Mesenchymal stem cell (in vitro differentiated cells and primary cell): ENCODE measurements at regions not wholly inside any gene's neighbourhood (a gene's known extent, or its start where the extent isn't known, plus 50 kb on each side); places are given as distances from the start of the nearest gene placed in this dataset.

ENCODE experiments used
- DNase-seq: peaks from one replicate; pipeline ENCODE4 v3.0.0-alpha.2; 2013
- H2AFZ ChIP-seq: one replicate; pipeline ENCODE4 v1.6.1; 2013; ENCODE audit warnings: low read depth, mild to moderate bottlenecking, control low read depth, inconsistent platforms, low read length, moderate library complexity
- H2AK5ac ChIP-seq: 2 replicates; pipeline ENCODE4 v1.6.1; 2013; ENCODE audit warnings: low read length, moderate library complexity, mild to moderate bottlenecking, inconsistent platforms; ENCODE audit not compliant: severe bottlenecking
- H2BK120ac ChIP-seq: one replicate; pipeline ENCODE4 v1.6.1; 2013; ENCODE audit warnings: low read depth, mild to moderate bottlenecking, inconsistent platforms, low read length, moderate library complexity
- H2BK12ac ChIP-seq, 2 experiments: one replicate each; pipeline ENCODE4 v1.6.1; 2013; ENCODE audit warnings: inconsistent platforms in 2 of 2, low read length in 2 of 2, mild to moderate bottlenecking in 2 of 2, moderate library complexity in 2 of 2, control low read depth in 1 of 2
- H2BK15ac ChIP-seq: one replicate; pipeline ENCODE4 v1.6.1; 2013; ENCODE audit warnings: mild to moderate bottlenecking, low read depth, inconsistent platforms; ENCODE audit not compliant: poor library complexity, severe bottlenecking
- H2BK5ac ChIP-seq: 2 replicates; pipeline ENCODE4 v1.6.1; 2013; ENCODE audit warnings: low read depth, mild to moderate bottlenecking, low read length, control low read depth, inconsistent platforms; ENCODE audit not compliant: poor library complexity, severe bottlenecking
- H3K14ac ChIP-seq, 2 experiments: one replicate each; pipeline ENCODE4 v1.6.1; 2013; ENCODE audit warnings: inconsistent platforms in 2 of 2, low read length in 2 of 2, control low read depth in 1 of 2, mild to moderate bottlenecking in 1 of 2, moderate library complexity in 1 of 2
- H3K18ac ChIP-seq, 2 experiments: one replicate each; pipeline ENCODE4 v1.6.1; 2013; ENCODE audit warnings: inconsistent platforms in 2 of 2, low read length in 2 of 2, control low read depth in 1 of 2, low read depth in 1 of 2, mild to moderate bottlenecking in 1 of 2
- H3K23ac ChIP-seq, 2 experiments: one replicate each; pipeline ENCODE4 v1.6.1; 2013; ENCODE audit warnings: inconsistent platforms in 2 of 2, low read length in 2 of 2, mild to moderate bottlenecking in 2 of 2, moderate library complexity in 2 of 2, control low read depth in 1 of 2
- H3K27ac ChIP-seq: 2 replicates; pipeline ENCODE4 v1.5.1; 2013; ENCODE audit warnings: mild to moderate bottlenecking, moderate library complexity, low read length, control low read depth, inconsistent platforms; ENCODE audit not compliant: poor library complexity, severe bottlenecking
- H3K27me3 ChIP-seq, 2 experiments: 2 replicates each; pipeline versions ENCODE4 v1.6.1 to v1.7.0; 2013; ENCODE audit warnings: low read length in 2 of 2, mild to moderate bottlenecking in 2 of 2, moderate library complexity in 2 of 2, control low read depth in 1 of 2, inconsistent platforms in 1 of 2; ENCODE audit not compliant: control insufficient read depth in 1 of 2, insufficient read depth in 1 of 2
- H3K36me3 ChIP-seq, 2 experiments: 2 replicates each; pipeline versions ENCODE4 v1.6.1 to v1.7.0; 2013; ENCODE audit warnings: low read length in 2 of 2, control low read depth in 1 of 2, inconsistent platforms in 1 of 2, low read depth in 1 of 2, mild to moderate bottlenecking in 1 of 2; ENCODE audit not compliant: insufficient read depth in 2 of 2, control insufficient read depth in 1 of 2
- H3K4ac ChIP-seq, 2 experiments: one replicate each; pipeline ENCODE4 v1.6.1; 2013; ENCODE audit warnings: inconsistent platforms in 2 of 2, low read length in 2 of 2, mild to moderate bottlenecking in 2 of 2, moderate library complexity in 2 of 2, control low read depth in 1 of 2, low read depth in 1 of 2
- H3K4me1 ChIP-seq: 2 replicates; pipeline ENCODE4 v1.6.1; 2013; ENCODE audit warnings: low read depth, low read length, control low read depth; ENCODE audit not compliant: control insufficient read depth, insufficient read depth
- H3K4me2 ChIP-seq: 2 replicates; pipeline ENCODE4 v1.6.1; 2013; ENCODE audit warnings: low read length, mild to moderate bottlenecking, inconsistent platforms; ENCODE audit not compliant: poor library complexity, severe bottlenecking
- H3K4me3 ChIP-seq, 2 experiments: 2 replicates each; pipeline versions ENCODE4 v1.5.1 to v1.7.0; 2013; ENCODE audit warnings: low read length in 2 of 2, mild to moderate bottlenecking in 2 of 2, control low read depth in 1 of 2, low read depth in 1 of 2; ENCODE audit not compliant: insufficient read depth in 1 of 2
- H3K79me1 ChIP-seq: replicated peaks from 2 replicates; pipeline ENCODE4 v1.6.1; 2013; ENCODE audit warnings: mild to moderate bottlenecking, control low read depth, low read length, inconsistent platforms; ENCODE audit not compliant: poor library complexity, severe bottlenecking
- H3K9ac ChIP-seq: 2 replicates; pipeline ENCODE4 v1.7.0; 2013; ENCODE audit warnings: mild to moderate bottlenecking, low read length, moderate library complexity
- H3K9me3 ChIP-seq: 2 replicates; pipeline ENCODE4 v1.7.0; 2013; ENCODE audit warnings: mild to moderate bottlenecking, low read length; ENCODE audit not compliant: control insufficient read depth
- H4K8ac ChIP-seq: one replicate; pipeline ENCODE4 v1.6.1; 2013; ENCODE audit warnings: inconsistent platforms, mild to moderate bottlenecking, low read length, moderate library complexity
- H4K91ac ChIP-seq: one replicate; pipeline ENCODE4 v1.6.1; 2013; ENCODE audit warnings: mild to moderate bottlenecking, low read length, inconsistent platforms
- WGBS: methylation state at CpG from one replicate; pipeline ENCODE4 v1.1.7; 2013; ENCODE audit warnings: mixed read lengths; 5-methylcytosine and 5-hydroxymethylcytosine counted together

DNA sequence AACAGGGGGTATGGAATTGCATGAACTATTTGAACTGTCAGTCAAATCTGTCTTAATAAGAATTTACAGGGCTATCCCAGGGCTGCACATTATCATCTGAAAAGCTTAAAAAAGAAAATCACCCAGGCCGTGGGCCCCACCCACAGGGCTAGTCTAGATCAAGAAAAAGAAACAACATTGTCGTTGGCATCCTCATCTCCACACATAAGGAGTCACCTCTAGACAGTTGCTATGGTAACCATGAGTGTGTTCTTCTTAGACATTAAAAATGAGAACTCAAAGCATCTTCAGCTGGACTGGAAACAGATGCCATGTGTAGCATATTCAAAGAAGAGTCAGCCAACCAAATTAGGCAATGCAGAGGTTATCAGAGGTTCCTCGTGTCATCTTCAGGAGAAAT, 72.3 kb upstream of the CPO start:
- Histone ChIP-seq H3K4me1 (no peaks in the 10 kb centered on the region), H3K4me3 (no peak overlapping the region), H4K91ac (no peak overlapping the region), H2BK15ac (no peak overlapping the region), H3K36me3 (no peaks in the 10 kb centered on the region), H3K4me2 (no peak overlapping the region), H3K14ac (no peak overlapping the region), H2BK120ac (no peak overlapping the region), H3K79me1 (no peaks in the 10 kb centered on the region), H3K18ac (no peak overlapping the region), H2BK12ac (no peak overlapping the region), H3K4ac (no peak overlapping the region), H3K9ac (no peak overlapping the region), H3K9me3 (no peaks in the 10 kb centered on the region), H2BK5ac (no peak overlapping the region), H4K8ac (no peak overlapping the region), H2AK5ac (no peak overlapping the region), H3K27me3 (no peaks in the 10 kb centered on the region), H3K27ac (no peak overlapping the region), H2AFZ (no peak overlapping the region), H3K23ac (no peak overlapping the region)
- DNase-seq: no peak
- 85% methylated on average over 2 of the region's 3 CpGs for WGBS

DNA sequence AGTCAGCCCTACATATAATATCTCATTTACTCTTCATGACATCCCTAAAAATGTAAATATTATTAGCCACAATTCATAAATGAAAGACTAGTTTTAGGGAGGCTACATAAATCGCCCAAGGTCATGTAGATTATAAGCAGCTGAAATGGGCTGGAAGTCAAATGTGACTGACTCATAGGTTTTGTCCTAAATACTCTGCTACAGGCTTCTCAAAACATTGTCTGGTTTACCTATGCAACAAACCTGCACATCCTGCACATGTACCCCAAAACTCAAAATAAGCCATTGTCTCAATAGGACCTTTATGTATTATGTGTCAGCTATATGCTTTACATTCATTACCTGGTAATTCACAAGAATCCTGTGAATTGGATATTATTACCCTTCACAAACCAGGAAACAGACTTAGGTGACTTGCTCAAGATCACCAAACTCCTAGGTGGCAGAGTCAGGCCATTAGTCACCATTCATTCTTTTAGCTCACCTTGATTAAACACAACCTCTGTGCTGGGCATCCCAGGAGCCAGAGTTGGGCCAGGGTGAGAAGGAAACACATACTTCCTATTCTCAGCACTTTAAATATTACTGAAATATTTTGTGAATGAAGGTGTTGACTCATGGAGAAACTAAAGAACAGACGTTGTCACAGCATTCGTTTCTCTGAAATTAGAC, 69.4 kb upstream of the CPO start:
- Histone ChIP-seq H2AFZ (no peak overlapping the region), H2BK5ac (no peak overlapping the region), H3K9ac (no peak overlapping the region), H4K91ac (no peak overlapping the region), H3K23ac (no peak overlapping the region), H3K9me3 (no peaks in the 10 kb centered on the region), H3K27ac (no peak overlapping the region), H2BK120ac (no peak overlapping the region), H4K8ac (no peak overlapping the region), H3K14ac (no peak overlapping the region), H3K79me1 (no peaks in the 10 kb centered on the region), H3K36me3 (no peaks in the 10 kb centered on the region), H3K27me3 (no peaks in the 10 kb centered on the region), H2BK15ac (no peak overlapping the region), H3K4me2 (no peak overlapping the region), H3K4me3 (no peak overlapping the region), H3K18ac (no peak overlapping the region), H2AK5ac (no peak overlapping the region), H2BK12ac (no peak overlapping the region), H3K4me1 (no peaks in the 10 kb centered on the region), H3K4ac (no peak overlapping the region)
- 94% methylated on average over 3 of the region's 3 CpGs for WGBS
- no peak for DNase-seq

DNA sequence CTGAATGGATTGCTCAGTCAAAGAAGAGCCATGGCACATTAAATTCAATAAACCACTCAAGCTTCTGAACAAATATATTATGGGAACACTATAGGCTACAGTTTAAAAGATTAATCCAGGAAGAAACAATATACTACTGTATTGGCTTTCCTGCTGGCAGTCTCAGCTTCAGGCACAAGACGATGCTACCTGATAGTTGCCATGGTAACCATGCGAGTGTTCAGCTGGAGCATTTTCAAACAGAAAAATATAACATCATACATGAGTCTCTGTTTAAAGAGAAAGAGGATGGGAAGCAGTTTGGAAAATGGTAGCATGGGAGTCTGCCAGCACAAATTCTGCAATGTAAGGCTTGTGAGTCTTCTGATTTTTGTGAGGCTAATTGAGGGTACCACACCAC, 65.9 kb upstream of the CPO start:
- no peak overlapping the region for H2BK12ac ChIP-seq

DNA sequence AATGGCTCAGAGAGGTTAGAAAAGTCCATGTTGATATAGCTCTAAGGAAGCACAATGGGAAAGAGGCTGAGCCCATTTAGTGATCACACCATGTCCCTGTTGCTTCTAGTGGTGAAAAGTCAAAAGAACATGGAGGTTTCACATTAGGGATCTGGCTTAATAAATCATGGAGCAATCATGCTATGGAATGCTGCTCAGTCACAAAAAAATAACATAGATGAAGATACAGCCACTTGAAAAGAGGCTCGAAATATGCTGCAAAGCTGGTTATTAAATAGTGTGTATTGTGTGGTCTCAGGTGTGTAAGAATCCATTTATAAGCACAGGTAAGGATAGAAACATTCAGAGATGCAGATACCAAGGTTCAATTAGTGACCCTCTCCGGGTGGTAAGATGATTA, 63.6 kb upstream of the CPO start:
- 54% methylated on average over 1 of the region's 2 CpGs for WGBS
- Histone ChIP-seq H3K4me1 (peaks cover 3% of the 10 kb centered on the region), H3K27ac (no peak overlapping the region), H2BK120ac (no peak overlapping the region), H2AFZ (no peak overlapping the region), H3K4me3 (no peak overlapping the region), H2AK5ac (no peak overlapping the region), H3K9me3 (no peaks in the 10 kb centered on the region), H3K23ac (no peak overlapping the region), H3K4ac (no peak overlapping the region), H4K8ac (no peak overlapping the region), H3K9ac (no peak overlapping the region), H3K4me2 (no peak overlapping the region), H3K27me3 (no peaks in the 10 kb centered on the region), H4K91ac (no peak overlapping the region), H3K79me1 (no peaks in the 10 kb centered on the region), H3K18ac (no peak overlapping the region), H2BK12ac (no peak overlapping the region), H2BK15ac (no peak overlapping the region), H3K36me3 (no peaks in the 10 kb centered on the region), H2BK5ac (no peak overlapping the region), H3K14ac (no peak overlapping the region)
- DNase-seq: no peak

More for the DNA sequence above, 65.9 kb upstream of the CPO start:
- Histone ChIP-seq H2AK5ac (no peak overlapping the region), H3K4me3 (no peak overlapping the region), H2BK15ac (no peak overlapping the region), H3K14ac (no peak overlapping the region), H2AFZ (no peak overlapping the region), H3K23ac (no peak overlapping the region), H3K36me3 (no peaks in the 10 kb centered on the region), H3K27ac (no peak overlapping the region), H3K18ac (no peak overlapping the region), H4K8ac (no peak overlapping the region), H3K9ac (no peak overlapping the region), H3K4me2 (no peak overlapping the region), H3K4ac (no peak overlapping the region), H3K79me1 (no peaks in the 10 kb centered on the region), H2BK120ac (no peak overlapping the region), H4K91ac (no peak overlapping the region), H3K27me3 (no peaks in the 10 kb centered on the region), H3K4me1 (no peaks in the 10 kb centered on the region), H3K9me3 (no peaks in the 10 kb centered on the region), H2BK5ac (no peak overlapping the region)
- DNase-seq: no peak
- WGBS: no CpG with 5 or more reads among the region's 2 CpGs
